ENCODE measurements at regions not wholly inside any gene's neighbourhood (a gene's known extent, or its start where the extent isn't known, plus 50 kb on each side); places are given as distances from the start of the nearest gene placed in this dataset.
"Not testable (repeated sequence)": the region's sequence is repeated elsewhere in the genome, so short reads cannot be mapped to it uniquely, and the experiment has no call there.

DNA sequence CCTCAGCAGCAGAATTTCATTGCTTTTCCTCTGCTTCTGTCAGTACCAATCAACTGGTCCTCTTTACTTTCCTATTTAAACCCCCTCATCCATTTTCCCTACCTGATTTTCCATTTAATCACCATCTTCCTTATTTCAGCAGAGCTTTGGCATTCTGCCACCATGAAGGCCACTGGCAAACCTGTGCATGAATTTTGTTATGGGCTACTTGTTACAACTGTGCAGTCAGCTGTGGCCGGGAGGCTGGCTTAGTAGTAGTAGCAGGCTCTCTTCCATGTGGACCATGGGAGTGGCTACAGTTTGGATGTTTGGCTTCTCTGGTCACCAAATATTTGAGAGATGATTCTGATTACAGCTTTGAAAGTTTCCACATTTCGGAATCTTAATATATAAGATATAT lies 976.6 kb upstream of the SEMA6A start:
- H3K4me3 ChIP-seq (ENCODE audit: low read length in 2 of 2) = no peak overlapping the region
- no peaks in the 10 kb centered on the region for H3K27me3 ChIP-seq (ENCODE audit: control insufficient read depth in 2 of 2, insufficient read depth in 1 of 2, low read length in 1 of 2)
- no peak for DNase-seq (ENCODE audit: low read depth in 6 of 9, low spot score in 9 of 9)
- H3K36me3 ChIP-seq (ENCODE audit: control insufficient read depth in 2 of 2, insufficient read depth in 2 of 2, low read length in 1 of 2) = no peaks in the 10 kb centered on the region
- WGBS = 94% methylated on average over 2 of the region's 2 CpGs
- H3K9me3 ChIP-seq (ENCODE audit: control insufficient read depth in 2 of 2, insufficient read depth in 1 of 2, low read length in 1 of 2) = no peaks in the 10 kb centered on the region
- H3K4me1 ChIP-seq (ENCODE audit: control insufficient read depth in 2 of 2, insufficient read depth in 2 of 2, low read length in 2 of 2) = no peaks in the 10 kb centered on the region
- H3K27ac ChIP-seq (ENCODE audit: low read depth in 1 of 2, low read length in 1 of 2) = no peak overlapping the region

DNA sequence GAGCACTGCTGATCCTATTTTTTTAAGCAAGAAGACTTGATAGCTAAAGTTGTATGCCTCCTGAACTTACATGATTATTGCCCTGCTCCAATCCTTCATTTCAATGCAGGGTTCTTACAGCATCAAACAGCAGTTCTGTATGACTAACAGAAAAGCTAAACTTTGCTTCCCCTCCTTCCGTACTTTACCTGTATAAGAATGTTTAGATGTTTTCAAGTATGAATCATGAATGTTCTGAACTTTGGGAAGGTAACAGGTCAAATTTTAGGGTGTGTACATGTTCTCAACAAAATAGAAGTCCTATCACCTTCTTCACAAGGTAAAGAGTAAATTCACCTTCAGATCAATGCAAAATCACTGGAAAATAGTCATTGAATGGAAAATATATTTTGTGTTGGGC lies 972.6 kb upstream of the SEMA6A start:
- Histone ChIP-seq H3K27me3 (ENCODE audit: control insufficient read depth in 2 of 2, insufficient read depth in 1 of 2, low read length in 1 of 2) (no peaks in the 10 kb centered on the region), H3K36me3 (ENCODE audit: control insufficient read depth in 2 of 2, insufficient read depth in 2 of 2, low read length in 1 of 2) (no peaks in the 10 kb centered on the region), H3K9me3 (ENCODE audit: control insufficient read depth in 2 of 2, insufficient read depth in 1 of 2, low read length in 1 of 2) (no peaks in the 10 kb centered on the region), H3K27ac (ENCODE audit: low read depth in 1 of 2, low read length in 1 of 2) (no peak overlapping the region), H3K4me1 (ENCODE audit: control insufficient read depth in 2 of 2, insufficient read depth in 2 of 2, low read length in 2 of 2) (no peaks in the 10 kb centered on the region), H3K4me3 (ENCODE audit: low read length in 2 of 2) (no peak overlapping the region)
- no peak for DNase-seq (ENCODE audit: low read depth in 6 of 9, low spot score in 9 of 9)
- 92% methylated on average over 1 of the region's 1 CpG for WGBS

DNA sequence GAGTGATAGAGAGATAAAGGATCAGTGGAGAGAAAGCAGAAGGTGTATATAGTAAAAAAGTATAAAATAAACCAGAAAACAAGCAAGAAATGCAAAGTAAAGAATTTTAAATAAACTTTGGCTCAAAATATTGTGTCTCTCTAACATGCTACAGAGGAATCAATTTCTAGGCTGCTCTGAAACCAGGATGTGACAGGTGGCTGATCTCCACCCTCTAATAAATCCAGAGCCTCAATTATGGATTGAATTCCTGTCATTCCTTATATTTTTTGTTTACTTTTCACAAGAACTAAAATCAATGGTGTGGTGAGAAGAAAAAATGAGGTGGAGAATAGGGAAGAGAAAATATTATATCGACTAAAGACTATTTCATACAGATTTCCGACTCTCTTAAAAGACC lies 965.1 kb upstream of the SEMA6A start:
- Histone ChIP-seq H3K27me3 (ENCODE audit: control insufficient read depth in 2 of 2, insufficient read depth in 1 of 2, low read length in 1 of 2) (no peaks in the 10 kb centered on the region), H3K27ac (ENCODE audit: low read depth in 1 of 2, low read length in 1 of 2) (no peak overlapping the region), H3K4me1 (ENCODE audit: control insufficient read depth in 2 of 2, insufficient read depth in 2 of 2, low read length in 2 of 2) (no peaks in the 10 kb centered on the region), H3K9me3 (ENCODE audit: control insufficient read depth in 2 of 2, insufficient read depth in 1 of 2, low read length in 1 of 2) (no peaks in the 10 kb centered on the region), H3K36me3 (ENCODE audit: control insufficient read depth in 2 of 2, insufficient read depth in 2 of 2, low read length in 1 of 2) (no peaks in the 10 kb centered on the region), H3K4me3 (ENCODE audit: low read length in 2 of 2) (no peak overlapping the region)
- WGBS = 96% methylated on average over 2 of the region's 2 CpGs
- DNase-seq (ENCODE audit: low read depth in 6 of 9, low spot score in 9 of 9) = no peak

DNA sequence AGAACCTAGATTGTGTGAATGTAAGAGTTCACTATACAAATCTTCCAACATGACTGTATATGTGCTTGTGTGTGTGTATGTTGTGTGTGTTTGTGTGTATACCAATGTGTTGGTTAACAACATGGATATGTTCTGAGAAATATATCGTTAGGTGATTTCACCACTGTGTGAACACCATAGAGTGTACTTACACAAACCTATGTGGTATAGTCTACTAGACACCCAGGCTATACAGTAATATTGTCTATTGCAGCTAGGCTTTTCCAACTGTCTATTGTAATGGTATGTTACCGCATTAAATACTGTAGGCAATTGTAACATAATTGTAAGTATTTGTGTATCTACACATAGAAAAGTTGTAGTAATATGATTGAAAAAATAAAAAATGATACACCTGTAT lies 959.2 kb upstream of the SEMA6A start:
- Histone ChIP-seq H3K36me3 (ENCODE audit: control insufficient read depth in 2 of 2, insufficient read depth in 2 of 2, low read length in 1 of 2) (no peaks in the 10 kb centered on the region), H3K27me3 (ENCODE audit: control insufficient read depth in 2 of 2, insufficient read depth in 1 of 2, low read length in 1 of 2) (no peaks in the 10 kb centered on the region), H3K4me3 (ENCODE audit: low read length in 2 of 2) (no peak overlapping the region), H3K4me1 (ENCODE audit: control insufficient read depth in 2 of 2, insufficient read depth in 2 of 2, low read length in 2 of 2) (no peaks in the 10 kb centered on the region), H3K27ac (ENCODE audit: low read depth in 1 of 2, low read length in 1 of 2) (no peak overlapping the region), H3K9me3 (ENCODE audit: control insufficient read depth in 2 of 2, insufficient read depth in 1 of 2, low read length in 1 of 2) (no peaks in the 10 kb centered on the region)
- no peak for DNase-seq (ENCODE audit: low read depth in 6 of 9, low spot score in 9 of 9)
- WGBS = 93% methylated on average over 2 of the region's 2 CpGs

DNA sequence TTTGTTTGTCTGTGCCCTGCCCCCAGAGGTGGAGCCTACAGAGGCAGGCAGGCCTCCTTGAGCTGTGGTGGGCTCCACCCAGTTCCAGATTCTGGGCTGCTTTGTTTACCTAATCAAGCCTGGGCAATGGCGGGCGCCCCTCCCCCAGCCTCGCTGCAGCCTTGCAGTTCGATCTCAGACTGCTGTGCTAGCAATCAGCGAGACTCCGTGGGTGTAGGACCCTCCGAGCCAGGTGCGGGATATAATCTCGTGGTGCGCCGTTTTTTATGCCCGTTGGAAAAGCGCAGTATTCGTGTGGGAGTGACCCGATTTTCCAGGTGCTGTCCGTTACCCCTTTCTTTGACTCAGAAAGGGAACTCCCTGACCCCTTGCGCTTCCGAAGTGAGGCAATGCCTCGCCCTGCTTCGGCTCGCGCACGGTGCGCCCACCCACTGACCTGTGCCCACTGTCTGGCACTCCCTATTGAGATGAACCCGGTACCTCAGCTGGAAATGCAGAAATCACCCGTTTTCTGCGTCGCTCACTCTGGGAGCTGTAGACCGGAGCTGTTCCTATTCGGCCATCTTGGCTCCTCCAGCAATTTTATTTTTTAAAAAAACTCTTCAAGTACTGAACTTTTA lies 958.5 kb upstream of the SEMA6A start:
- H3K4me1 ChIP-seq (ENCODE audit: control insufficient read depth in 2 of 2, insufficient read depth in 2 of 2, low read length in 2 of 2); H3K27me3 ChIP-seq (ENCODE audit: control insufficient read depth in 2 of 2, insufficient read depth in 1 of 2, low read length in 1 of 2); H3K27ac ChIP-seq (ENCODE audit: low read depth in 1 of 2, low read length in 1 of 2); H3K4me3 ChIP-seq (ENCODE audit: low read length in 2 of 2); DNase-seq (ENCODE audit: low read depth in 6 of 9, low spot score in 9 of 9); H3K9me3 ChIP-seq (ENCODE audit: control insufficient read depth in 2 of 2, insufficient read depth in 1 of 2, low read length in 1 of 2); H3K36me3 ChIP-seq (ENCODE audit: control insufficient read depth in 2 of 2, insufficient read depth in 2 of 2, low read length in 1 of 2): not testable (repeated sequence)
- 97% methylated on average over 30 of the region's 30 CpGs for WGBS

DNA sequence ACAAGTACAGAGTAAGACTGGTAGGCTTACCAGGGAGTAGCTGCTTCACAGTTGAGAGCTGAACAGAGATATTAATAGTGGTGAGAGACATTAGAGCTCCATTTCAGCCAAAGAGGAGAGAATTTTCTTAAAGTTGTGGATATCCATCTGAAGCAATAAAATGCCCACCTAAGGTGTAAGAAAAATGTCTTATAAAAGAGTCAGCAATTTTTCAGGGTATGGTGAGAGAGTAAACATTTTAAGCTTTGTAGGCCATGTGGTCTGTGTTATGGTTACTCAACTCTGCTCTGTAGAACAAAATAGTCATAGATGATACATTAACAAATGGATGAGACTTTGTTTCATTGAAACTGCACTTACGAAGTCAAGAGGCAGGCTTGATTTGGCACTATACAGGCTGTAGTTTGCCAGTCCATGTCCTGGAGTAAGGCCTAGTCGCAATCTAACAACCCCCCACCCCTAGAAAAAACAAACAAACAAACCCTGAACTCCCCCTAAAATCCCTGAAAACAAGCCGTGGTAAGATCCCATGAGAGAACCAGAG lies 945.4 kb upstream of the SEMA6A start:
- Histone ChIP-seq H3K27ac (ENCODE audit: low read depth in 1 of 2, low read length in 1 of 2) (no peak overlapping the region), H3K4me1 (ENCODE audit: control insufficient read depth in 2 of 2, insufficient read depth in 2 of 2, low read length in 2 of 2) (no peaks in the 10 kb centered on the region), H3K9me3 (ENCODE audit: control insufficient read depth in 2 of 2, insufficient read depth in 1 of 2, low read length in 1 of 2) (peaks cover 0 to 3% of the 10 kb centered on the region in 2 donors), H3K36me3 (ENCODE audit: control insufficient read depth in 2 of 2, insufficient read depth in 2 of 2, low read length in 1 of 2) (no peaks in the 10 kb centered on the region), H3K4me3 (ENCODE audit: low read length in 2 of 2) (no peak overlapping the region), H3K27me3 (ENCODE audit: control insufficient read depth in 2 of 2, insufficient read depth in 1 of 2, low read length in 1 of 2) (no peaks in the 10 kb centered on the region)
- WGBS = 85% methylated on average over 3 of the region's 3 CpGs
- no peak for DNase-seq (ENCODE audit: low read depth in 6 of 9, low spot score in 9 of 9)

DNA sequence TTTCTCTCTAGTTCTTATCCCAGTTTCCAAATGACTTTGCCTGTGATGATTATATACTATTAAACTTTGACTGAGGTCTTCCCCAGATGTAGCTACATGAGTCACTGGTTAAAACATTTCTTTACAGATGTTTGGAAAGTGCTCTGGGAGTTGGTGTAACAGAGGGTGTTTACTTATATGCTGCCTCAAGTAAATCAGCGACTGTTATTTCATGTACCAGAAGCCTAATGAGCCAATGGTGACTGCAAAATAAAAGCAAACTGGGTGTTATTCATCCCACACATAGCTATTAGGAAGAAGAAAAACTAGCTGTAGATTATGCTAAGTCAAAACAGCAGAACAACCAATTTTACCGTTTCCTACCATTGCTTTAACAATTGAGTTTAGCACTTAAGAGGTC lies 929.7 kb upstream of the SEMA6A start:
- Histone ChIP-seq H3K4me3 (ENCODE audit: low read length in 2 of 2) (no peak overlapping the region), H3K9me3 (ENCODE audit: control insufficient read depth in 2 of 2, insufficient read depth in 1 of 2, low read length in 1 of 2) (no peaks in the 10 kb centered on the region), H3K36me3 (ENCODE audit: control insufficient read depth in 2 of 2, insufficient read depth in 2 of 2, low read length in 1 of 2) (no peaks in the 10 kb centered on the region), H3K4me1 (ENCODE audit: control insufficient read depth in 2 of 2, insufficient read depth in 2 of 2, low read length in 2 of 2) (no peaks in the 10 kb centered on the region), H3K27me3 (ENCODE audit: control insufficient read depth in 2 of 2, insufficient read depth in 1 of 2, low read length in 1 of 2) (no peaks in the 10 kb centered on the region), H3K27ac (ENCODE audit: low read depth in 1 of 2, low read length in 1 of 2) (no peak overlapping the region)
- WGBS = 94% methylated on average over 2 of the region's 2 CpGs
- DNase-seq (ENCODE audit: low read depth in 6 of 9, low spot score in 9 of 9) = no peak

DNA sequence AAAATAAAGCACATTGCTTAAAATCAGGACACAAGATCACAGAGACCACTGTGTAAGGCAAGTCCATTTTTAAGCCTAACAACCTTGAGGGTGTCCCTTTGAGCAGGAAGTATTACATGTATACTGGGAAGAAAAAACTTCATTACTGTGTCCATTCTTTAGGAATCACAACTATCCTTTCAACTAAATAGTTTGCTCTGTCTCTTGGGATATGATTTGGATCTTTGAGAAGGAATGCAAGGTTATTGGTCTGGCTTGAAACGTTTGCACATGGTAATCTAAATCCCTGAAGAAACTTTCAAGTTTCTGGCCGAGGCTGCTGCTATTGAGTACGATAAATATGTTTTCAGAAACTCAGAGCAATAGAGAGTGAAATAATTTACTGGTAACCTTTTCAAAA lies 923.0 kb upstream of the SEMA6A start:
- no peaks in the 10 kb centered on the region for H3K36me3 ChIP-seq (ENCODE audit: control insufficient read depth in 2 of 2, insufficient read depth in 2 of 2, low read length in 1 of 2)
- no peak overlapping the region for H3K4me3 ChIP-seq (ENCODE audit: low read length in 2 of 2)
- no peak for DNase-seq (ENCODE audit: low read depth in 6 of 9, low spot score in 9 of 9)
- no peaks in the 10 kb centered on the region for H3K9me3 ChIP-seq (ENCODE audit: control insufficient read depth in 2 of 2, insufficient read depth in 1 of 2, low read length in 1 of 2)
- no peak overlapping the region for H3K27ac ChIP-seq (ENCODE audit: low read depth in 1 of 2, low read length in 1 of 2)
- WGBS = 84% methylated on average over 3 of the region's 3 CpGs
- H3K27me3 ChIP-seq (ENCODE audit: control insufficient read depth in 2 of 2, insufficient read depth in 1 of 2, low read length in 1 of 2) = no peaks in the 10 kb centered on the region
- H3K4me1 ChIP-seq (ENCODE audit: control insufficient read depth in 2 of 2, insufficient read depth in 2 of 2, low read length in 2 of 2) = no peaks in the 10 kb centered on the region

DNA sequence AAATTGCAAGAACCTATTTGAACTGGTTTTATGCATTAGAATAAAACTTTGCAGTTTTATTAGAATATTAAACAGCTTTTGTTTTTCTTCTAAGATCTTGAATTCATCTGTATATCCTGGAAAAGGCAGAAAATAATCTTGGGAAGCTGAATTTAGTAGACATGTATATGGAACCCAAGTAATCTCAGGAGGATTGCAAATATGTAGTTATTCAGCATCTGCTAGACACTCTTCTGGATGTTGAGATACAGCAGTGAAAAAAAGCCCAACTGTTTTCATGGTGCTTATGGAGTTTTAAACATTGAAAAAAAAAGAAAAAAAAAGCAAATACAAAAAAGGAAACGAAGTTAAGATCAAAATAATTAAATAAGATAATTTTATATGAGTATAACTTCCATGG lies 922.2 kb upstream of the SEMA6A start:
- Histone ChIP-seq H3K27me3 (ENCODE audit: control insufficient read depth in 2 of 2, insufficient read depth in 1 of 2, low read length in 1 of 2) (no peaks in the 10 kb centered on the region), H3K36me3 (ENCODE audit: control insufficient read depth in 2 of 2, insufficient read depth in 2 of 2, low read length in 1 of 2) (no peaks in the 10 kb centered on the region), H3K27ac (ENCODE audit: low read depth in 1 of 2, low read length in 1 of 2) (no peak overlapping the region), H3K4me3 (ENCODE audit: low read length in 2 of 2) (no peak overlapping the region), H3K4me1 (ENCODE audit: control insufficient read depth in 2 of 2, insufficient read depth in 2 of 2, low read length in 2 of 2) (no peaks in the 10 kb centered on the region), H3K9me3 (ENCODE audit: control insufficient read depth in 2 of 2, insufficient read depth in 1 of 2, low read length in 1 of 2) (no peaks in the 10 kb centered on the region)
- no peak for DNase-seq (ENCODE audit: low read depth in 6 of 9, low spot score in 9 of 9)
- WGBS = 56% methylated on average over 1 of the region's 1 CpG

All from thymus (tissue), 11 donors.